D721Med (cell line): ENCODE measurements at regions not wholly inside any gene's neighbourhood (a gene's known extent, or its start where the extent isn't known, plus 50 kb on each side); places are given as distances from the start of the nearest gene placed in this dataset.
"Not testable (repeated sequence)": the region's sequence is repeated elsewhere in the genome, so short reads cannot be mapped to it uniquely, and the experiment has no call there.

Experiments
- DNase-seq: peaks from one replicate; pipeline ENCODE4 v3.0.0; 2011; ENCODE audit warnings: low spot score; ENCODE audit not compliant: insufficient read length
- FAIRE-seq: peaks from 2 replicates; lab custom pipeline; 2011; peaks lifted over from hg19 to GRCh38; lab: Jason Lieb, UNC
- TF ChIP-seq, protein P1 (sequence below): IDR thresholded peaks from 2 replicates; pipeline ENCODE4 v1.5.1; 2012; ENCODE audit warnings: mild to moderate bottlenecking, control low read depth; ENCODE audit not compliant: insufficient read depth; ENCODE audit errors: missing control alignments

DNA sequence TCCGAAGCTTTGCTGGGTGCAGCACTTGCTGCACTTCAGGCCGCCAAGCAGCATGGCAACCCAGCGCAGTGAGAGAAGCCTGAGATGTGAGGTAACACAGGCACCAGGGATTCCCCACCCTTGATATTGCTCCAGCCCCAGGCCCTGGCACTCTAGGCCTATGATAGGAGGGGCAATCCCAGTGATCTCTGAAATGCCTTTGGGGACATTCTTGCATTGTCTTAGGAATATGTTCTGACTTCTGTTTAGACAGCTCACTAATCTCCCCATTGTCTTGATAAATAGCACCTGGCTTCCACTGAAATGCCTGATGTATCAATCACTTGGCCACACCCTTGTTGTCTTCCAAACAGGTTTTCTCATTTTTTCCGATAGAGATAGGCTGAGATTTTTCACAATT, 102.8 kb downstream of the SOX14 start:
- FAIRE-seq = no peak
- TF ChIP-seq, protein P1, sequence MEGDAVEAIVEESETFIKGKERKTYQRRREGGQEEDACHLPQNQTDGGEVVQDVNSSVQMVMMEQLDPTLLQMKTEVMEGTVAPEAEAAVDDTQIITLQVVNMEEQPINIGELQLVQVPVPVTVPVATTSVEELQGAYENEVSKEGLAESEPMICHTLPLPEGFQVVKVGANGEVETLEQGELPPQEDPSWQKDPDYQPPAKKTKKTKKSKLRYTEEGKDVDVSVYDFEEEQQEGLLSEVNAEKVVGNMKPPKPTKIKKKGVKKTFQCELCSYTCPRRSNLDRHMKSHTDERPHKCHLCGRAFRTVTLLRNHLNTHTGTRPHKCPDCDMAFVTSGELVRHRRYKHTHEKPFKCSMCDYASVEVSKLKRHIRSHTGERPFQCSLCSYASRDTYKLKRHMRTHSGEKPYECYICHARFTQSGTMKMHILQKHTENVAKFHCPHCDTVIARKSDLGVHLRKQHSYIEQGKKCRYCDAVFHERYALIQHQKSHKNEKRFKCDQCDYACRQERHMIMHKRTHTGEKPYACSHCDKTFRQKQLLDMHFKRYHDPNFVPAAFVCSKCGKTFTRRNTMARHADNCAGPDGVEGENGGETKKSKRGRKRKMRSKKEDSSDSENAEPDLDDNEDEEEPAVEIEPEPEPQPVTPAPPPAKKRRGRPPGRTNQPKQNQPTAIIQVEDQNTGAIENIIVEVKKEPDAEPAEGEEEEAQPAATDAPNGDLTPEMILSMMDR = no peak
- no peak for DNase-seq

DNA sequence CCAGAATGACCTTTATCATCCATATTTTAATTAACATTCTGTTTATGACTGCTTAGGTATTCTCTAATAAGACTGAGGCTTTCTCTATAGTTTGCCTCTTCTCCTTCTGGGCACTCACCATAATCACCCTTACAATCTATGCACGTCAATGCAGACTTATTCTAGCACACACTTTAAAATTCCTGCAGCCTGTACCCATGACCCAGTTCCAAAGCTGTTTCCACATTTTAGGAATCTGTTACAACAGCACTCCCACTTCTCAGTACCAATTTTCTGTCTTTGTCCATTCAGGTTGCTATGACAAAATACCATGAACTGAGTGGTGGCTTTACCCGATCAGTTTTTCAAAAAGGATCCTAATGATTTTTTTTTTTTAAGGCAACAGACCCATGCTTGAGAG, 103.5 kb downstream of the SOX14 start:
- TF ChIP-seq, protein P1 = no peak
- DNase-seq (no peak), FAIRE-seq (no peak)

DNA sequence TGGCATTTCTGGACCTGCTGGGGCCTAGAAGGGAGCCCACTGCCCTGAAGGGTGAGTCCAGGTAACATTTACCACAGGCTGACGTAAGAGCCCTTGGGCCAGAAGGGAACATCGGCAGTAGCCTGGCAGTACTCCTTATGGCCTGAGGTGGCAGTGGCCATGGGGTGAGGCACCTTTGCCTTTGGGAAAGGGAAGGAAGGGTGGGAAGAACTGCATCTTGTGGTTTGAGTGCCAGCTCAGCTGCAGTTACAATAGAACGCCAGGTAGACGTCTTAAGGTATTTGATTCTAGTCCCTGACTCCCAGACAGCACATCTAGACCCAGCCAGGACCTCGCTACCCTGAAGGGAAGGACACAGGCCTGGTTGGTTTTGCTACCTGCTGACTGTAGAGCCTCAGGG, 104.9 kb downstream of the SOX14 start:
- FAIRE-seq (no peak), DNase-seq (no peak)
- TF ChIP-seq, protein P1 = no peak

DNA sequence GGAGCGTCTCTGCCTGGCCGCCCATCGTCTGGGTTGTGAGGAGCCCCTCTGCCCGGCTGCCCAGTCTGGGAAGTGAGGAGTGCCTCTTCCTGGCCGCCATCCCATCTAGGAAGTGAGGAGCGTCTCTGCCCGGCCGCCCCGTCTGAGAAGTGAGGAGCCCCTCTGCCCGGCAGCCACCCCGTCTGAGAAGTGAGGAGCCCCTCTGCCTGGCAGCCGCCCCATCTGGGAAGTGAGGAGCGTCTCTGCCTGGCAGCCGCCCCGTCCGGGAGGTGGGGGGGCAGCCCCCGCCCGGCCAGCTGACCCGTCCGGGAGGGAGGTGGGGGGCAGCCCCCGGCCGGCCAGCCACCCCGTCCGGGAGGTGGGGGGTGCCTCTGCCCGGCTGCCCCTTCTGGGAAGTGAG, 108.5 kb downstream of the SOX14 start:
- DNase-seq, FAIRE-seq: not testable (repeated sequence)

DNA sequence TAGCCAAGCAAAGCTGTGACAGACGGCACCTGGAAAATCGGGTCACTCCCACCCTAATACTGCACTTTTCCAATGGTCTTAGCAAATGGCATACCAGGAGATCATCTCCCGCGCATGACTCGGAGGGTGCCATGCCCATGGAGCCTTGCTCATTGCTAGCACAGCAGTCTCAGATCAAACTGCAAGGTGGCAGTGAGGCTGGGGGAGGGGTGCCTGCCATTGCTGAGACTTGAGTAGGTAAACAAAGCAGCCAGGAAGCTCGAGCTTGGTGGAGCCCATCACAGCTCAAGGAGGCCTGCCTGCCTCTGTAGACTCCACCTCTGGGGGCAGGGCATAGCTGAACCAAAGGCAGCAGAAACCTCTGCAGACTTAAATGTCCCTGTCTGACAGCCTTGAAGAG, 113.1 kb upstream of the CLDN18 start:
- not testable (repeated sequence) for FAIRE-seq, DNase-seq

DNA sequence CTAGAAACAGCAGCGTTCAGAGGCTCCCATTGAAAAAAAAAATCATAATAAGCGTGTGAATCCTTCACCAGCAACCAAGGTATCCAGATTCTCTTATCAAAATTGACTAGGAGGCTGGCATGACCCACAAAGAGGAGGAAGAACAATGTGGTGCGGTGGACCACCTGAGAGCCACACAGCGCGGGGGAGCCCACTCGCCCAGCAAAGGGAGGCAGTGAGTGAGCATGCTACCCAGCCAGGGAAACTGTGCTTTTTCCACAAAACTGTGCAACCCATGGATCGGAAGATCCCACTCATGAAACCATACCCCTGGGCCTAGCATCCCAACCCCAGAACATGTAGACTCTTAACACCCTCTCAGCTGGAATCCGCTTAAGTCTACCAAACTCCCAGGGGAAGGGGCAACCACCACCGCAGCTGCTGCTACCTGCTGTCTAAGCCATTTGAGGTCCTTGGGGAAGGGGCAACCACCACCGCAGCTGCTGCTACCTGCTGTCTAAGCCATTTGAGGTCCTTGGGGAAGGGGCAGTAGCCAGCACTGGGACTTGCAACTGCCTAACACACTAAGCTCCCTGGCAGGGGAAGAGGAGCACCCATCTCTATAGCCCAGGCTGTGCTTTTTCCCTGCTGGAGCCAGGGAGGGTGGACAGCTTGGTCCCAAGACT, 102.8 kb upstream of the CLDN18 start:
- no peak for FAIRE-seq
- no peak for DNase-seq
- TF ChIP-seq, protein P1 = no peak

DNA sequence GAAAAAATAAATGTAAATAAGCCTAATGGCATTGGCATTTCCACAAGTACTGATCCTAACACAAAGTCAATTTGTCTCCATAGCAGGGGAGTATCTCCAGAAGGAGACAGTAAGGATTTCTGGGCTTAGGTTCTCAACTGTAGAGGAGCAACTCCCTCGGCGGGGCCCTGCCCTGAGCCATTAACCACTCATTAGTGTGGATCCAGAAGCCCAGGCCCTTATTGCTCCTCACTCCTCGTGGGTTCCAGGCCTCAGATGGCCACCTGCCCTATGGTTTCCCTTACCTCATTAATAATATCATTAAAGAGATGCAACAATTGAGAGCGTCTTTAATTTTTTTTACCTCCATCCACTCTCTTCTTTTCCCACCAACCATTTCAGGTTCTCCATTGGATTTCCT, 85.3 kb upstream of the CLDN18 start:
- no peak for DNase-seq
- TF ChIP-seq, protein P1 = no peak
- no peak for FAIRE-seq

DNA sequence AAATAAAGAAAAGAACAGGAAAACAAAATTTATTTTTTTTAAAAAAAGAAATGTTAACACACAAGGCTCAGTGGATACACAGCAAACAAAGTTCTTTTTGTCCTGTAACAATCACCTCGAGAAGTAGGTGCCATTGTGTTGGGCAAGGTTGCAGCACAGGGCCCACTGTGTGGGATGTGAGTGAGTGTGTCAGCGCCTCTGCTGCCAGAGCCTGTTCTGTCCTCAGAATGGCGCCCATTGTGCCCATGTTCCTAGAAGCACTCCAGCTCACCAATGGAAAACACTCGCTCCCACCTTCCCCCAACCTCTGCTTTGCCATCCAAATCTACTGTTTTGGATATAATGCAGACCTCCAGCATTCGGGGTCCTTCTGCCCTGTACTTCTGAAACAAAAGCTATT, 84.9 kb upstream of the CLDN18 start:
- no peak for FAIRE-seq
- TF ChIP-seq, protein P1 = no peak
- no peak for DNase-seq
